K562 (cell line): ENCODE measurements at regions not wholly inside any gene's neighbourhood (a gene's known extent, or its start where the extent isn't known, plus 50 kb on each side); places are given as distances from the start of the nearest gene placed in this dataset.

ENCODE experiments used
- ATAC-seq: fragments of 200-7000 bp; cut with Tn5 transposase; 3 replicates; pipeline ENCODE4 v1.9.1; 2020; ENCODE audit warnings: moderate library complexity
- BruUV-seq: library from RNA; stranded (reverse); fragments of 400-500 nt; replicated peaks from 2 replicates; lab custom pipeline; 2021; lab: Mats Ljungman, UMichigan
- CTCF ChIA-PET: fragments of 300-600 bp; formaldehyde crosslinking; extraction: SDS; loops from one replicate; lab custom pipeline; 2021; ENCODE audit warnings: low intra/inter-chr PET ratio; lab: Yijun Ruan, JAX
- POLR2A ChIA-PET: fragments of 300-600, 350-650 bp; sonication (Branson Sonifier 250); formaldehyde crosslinking; extraction: SDS; loops from one replicate; lab custom pipeline; 2021; ENCODE audit warnings: antibody characterized with exemption, inconsistent platforms; lab: Yijun Ruan, JAX
- DNase-seq, 4 experiments: peaks; one replicate each; pipeline versions ENCODE4 v3.0.0 to v3.0.0-alpha.2; 2011 to 2018; ENCODE audit warnings: low spot score in 3 of 4, mixed read lengths in 3 of 4; ENCODE audit errors: extremely low read depth in 1 of 4
- FAIRE-seq: peaks from 2 replicates; lab custom pipeline; 2011; peaks lifted over from hg19 to GRCh38; lab: Jason Lieb, UNC
- H2AFZ ChIP-seq: 2 replicates; pipeline ENCODE4 v1.6.0; 2011; ENCODE audit warnings: low read depth, low read length, control low read depth, inconsistent platforms
- H3K27ac ChIP-seq: fragments of 200-600 bp; 3 replicates; pipeline ENCODE4 v1.8.0; 2011; ENCODE audit warnings: low read depth, mild to moderate bottlenecking, control low read depth, inconsistent platforms, low read length, moderate library complexity, mixed read lengths; ENCODE audit errors: extremely low read depth
- H3K27me3 ChIP-seq, 2 experiments: fragments of 300-600 bp in 1 of 2; 2 replicates in 1 of 2; 3 replicates in 1 of 2; pipeline versions ENCODE4 v1.6.0 to v1.8.0; 2011; ENCODE audit warnings: inconsistent platforms in 2 of 2, low read length in 2 of 2, mild to moderate bottlenecking in 1 of 2, mixed read lengths in 1 of 2, moderate library complexity in 1 of 2; ENCODE audit not compliant: control insufficient read depth in 2 of 2, insufficient read depth in 2 of 2
- H3K36me3 ChIP-seq: fragments of 300-600 bp; 3 replicates; pipeline ENCODE4 v1.8.0; 2011; ENCODE audit warnings: mild to moderate bottlenecking, low read length, inconsistent platforms; ENCODE audit not compliant: control insufficient read depth, insufficient read depth
- H3K4me1 ChIP-seq, 2 experiments: fragments of 200-600 bp in 1 of 2; replicated peaks in 1 of 2; 2 replicates in 1 of 2; 3 replicates in 1 of 2; pipeline versions ENCODE4 v1.5.1 to v1.8.0; 2011; ENCODE audit warnings: inconsistent platforms in 2 of 2, low read length in 2 of 2, mild to moderate bottlenecking in 1 of 2, mixed read lengths in 1 of 2, moderate library complexity in 1 of 2; ENCODE audit not compliant: control insufficient read depth in 2 of 2, insufficient read depth in 2 of 2
- H3K4me2 ChIP-seq: 2 replicates; pipeline ENCODE4 v1.6.1; 2011; ENCODE audit warnings: low read length, control low read depth, inconsistent platforms, mixed read lengths; ENCODE audit not compliant: insufficient read depth
- H3K4me3 ChIP-seq: fragments of 200-600 bp; sonication (generic), shearing (Covaris generic); 2 replicates; pipeline ENCODE4 v1.5.1; 2016; ENCODE audit warnings: control low read depth, inconsistent platforms
- H3K79me2 ChIP-seq: fragments of 200-600 bp; 3 replicates; pipeline ENCODE4 v1.8.0; 2011; ENCODE audit warnings: low read length, inconsistent platforms; ENCODE audit not compliant: control insufficient read depth, insufficient read depth
- H3K9ac ChIP-seq, 2 experiments: 2 replicates each; pipeline versions ENCODE4 v1.6.0 to v1.6.1; 2011; ENCODE audit warnings: low read depth in 2 of 2, low read length in 2 of 2, control low read depth in 1 of 2, inconsistent platforms in 1 of 2, mild to moderate bottlenecking in 1 of 2, mixed read lengths in 1 of 2; ENCODE audit not compliant: insufficient read depth in 1 of 2
- H3K9me1 ChIP-seq: one replicate; pipeline ENCODE4 v1.6.0; 2011; ENCODE audit warnings: inconsistent platforms, mild to moderate bottlenecking, low read length, moderate library complexity; ENCODE audit not compliant: control insufficient read depth, insufficient read depth
- H3K9me3 ChIP-seq: replicated peaks from 2 replicates; pipeline ENCODE4 v1.5.1; 2011; ENCODE audit warnings: low read depth, low read length, inconsistent platforms; ENCODE audit not compliant: control insufficient read depth, insufficient read depth
- H4K20me1 ChIP-seq: replicated peaks from 2 replicates; pipeline ENCODE4 v1.6.1; 2011; ENCODE audit warnings: low read length, inconsistent platforms, mixed read lengths; ENCODE audit not compliant: control insufficient read depth, insufficient read depth
- GTF2E2 ChIP-seq: fragments of 200-800 bp; sonication (Bioruptor generic); IDR thresholded peaks from 2 replicates; pipeline ENCODE4 v1.6.1; 2016; ENCODE audit warnings: missing genetic modification characterization, missing compliant biosample characterization
- HSF4 ChIP-seq: fragments of 250-450 bp; sonication (Bioruptor Pico); IDR thresholded peaks from 2 replicates; pipeline ENCODE4 v2.1.2; 2022; ENCODE audit warnings: mild to moderate bottlenecking, moderate library complexity, borderline replicate concordance
- WGBS: fragments of 100-300 bp; shearing (Covaris generic); methylation state at CpG from one replicate; pipeline ENCODE4 v1.1.6; 2016; ENCODE audit warnings: low coverage, mixed read lengths; ENCODE audit not compliant: insufficient coverage; ENCODE audit errors: missing lambda C conversion rate; 5-methylcytosine and 5-hydroxymethylcytosine counted together
- in situ Hi-C: fragments of 300-500 bp; cut with MboI; formaldehyde crosslinking; loops from 4 replicates; pipeline ENCODE4 v1.15.0; 2018; ENCODE audit warnings: inconsistent platforms, mixed read lengths
- intact Hi-C: fragments of 100-400 bp; cut with micrococcal nuclease; formaldehyde crosslinking; loops from 2 replicates; pipeline ENCODE4 v1.14.2; 2022
- TF ChIP-seq, protein P1 (sequence below), 3 experiments: IDR thresholded peaks in 2 of 3; conservative IDR thresholded peaks in 1 of 3; 2 replicates each; pipeline ENCODE4 v1.5.1; 2011 to 2012; ENCODE audit warnings: low read length in 3 of 3, mild to moderate bottlenecking in 3 of 3, control low read depth in 2 of 3, improper control_type of control experiment in 1 of 3, inconsistent platforms in 1 of 3, low read depth in 1 of 3, mixed read lengths in 1 of 3, moderate library complexity in 1 of 3; ENCODE audit not compliant: insufficient read depth in 2 of 3

DNA sequence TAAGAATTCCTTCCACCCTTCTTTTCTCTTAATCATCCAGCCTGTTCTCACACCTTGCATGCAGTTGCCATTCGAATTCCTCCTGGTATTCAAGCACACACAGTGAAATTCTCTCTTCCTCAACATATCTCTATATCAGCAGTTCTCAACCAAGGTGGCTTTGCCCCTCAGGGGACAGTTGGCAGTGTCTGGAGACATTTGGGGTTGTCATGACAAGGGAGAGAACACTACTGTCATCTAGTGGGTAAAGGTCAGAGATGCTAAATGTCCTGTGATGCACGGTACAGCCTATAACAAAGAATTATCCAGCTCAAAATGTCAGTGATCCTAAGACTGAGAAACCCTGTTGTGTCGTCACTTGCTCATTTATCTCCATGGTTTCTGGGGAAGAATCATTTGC lies 94.8 kb upstream of the CPHXL start:
- ChIA-PET CTCF (no interaction called here), POLR2A (interaction anchor here (1.4 kb wide), 1 partner anchor 12 kb away, joined by 3 read pairs; no protein-coding TSS in a partner anchor)

More for the DNA sequence above, 94.8 kb upstream of the CPHXL start:
- H3K27me3 ChIP-seq, result peaks cover 0 to 4% of the 10 kb centered on the region in 2 experiments; a peak in 2 of 5 replicates
- no peak for DNase-seq
- H2AFZ ChIP-seq, result no peak overlapping the region
- H3K36me3 ChIP-seq, result no peaks in the 10 kb centered on the region
- TF ChIP-seq, protein P1, sequence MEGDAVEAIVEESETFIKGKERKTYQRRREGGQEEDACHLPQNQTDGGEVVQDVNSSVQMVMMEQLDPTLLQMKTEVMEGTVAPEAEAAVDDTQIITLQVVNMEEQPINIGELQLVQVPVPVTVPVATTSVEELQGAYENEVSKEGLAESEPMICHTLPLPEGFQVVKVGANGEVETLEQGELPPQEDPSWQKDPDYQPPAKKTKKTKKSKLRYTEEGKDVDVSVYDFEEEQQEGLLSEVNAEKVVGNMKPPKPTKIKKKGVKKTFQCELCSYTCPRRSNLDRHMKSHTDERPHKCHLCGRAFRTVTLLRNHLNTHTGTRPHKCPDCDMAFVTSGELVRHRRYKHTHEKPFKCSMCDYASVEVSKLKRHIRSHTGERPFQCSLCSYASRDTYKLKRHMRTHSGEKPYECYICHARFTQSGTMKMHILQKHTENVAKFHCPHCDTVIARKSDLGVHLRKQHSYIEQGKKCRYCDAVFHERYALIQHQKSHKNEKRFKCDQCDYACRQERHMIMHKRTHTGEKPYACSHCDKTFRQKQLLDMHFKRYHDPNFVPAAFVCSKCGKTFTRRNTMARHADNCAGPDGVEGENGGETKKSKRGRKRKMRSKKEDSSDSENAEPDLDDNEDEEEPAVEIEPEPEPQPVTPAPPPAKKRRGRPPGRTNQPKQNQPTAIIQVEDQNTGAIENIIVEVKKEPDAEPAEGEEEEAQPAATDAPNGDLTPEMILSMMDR (IDR thresholded peaks at IDR 0.05 in 2 of 3, conservative IDR thresholded peaks at IDR 0.05 in 1 of 3; ENCODE audit: insufficient read depth in 2 of 3, low read depth in 1 of 3, low read length in 3 of 3), result peak in 1 of 3 experiments; percentile 23; a peak in 2 of 6 replicates
- TF ChIP-seq HSF4 (CRISPR knock-in tag) (no peak), GTF2E2 (tag) (no peak)
- TF ChIP-seq, all 486 proteins: peak for 1
- no peak overlapping the region for H3K27ac ChIP-seq
- no peaks in the 10 kb centered on the region for H3K79me2 ChIP-seq
- no peaks in the 10 kb centered on the region; a peak in 1 of 5 replicates for H3K4me1 ChIP-seq
- H4K20me1 ChIP-seq, result no peaks in the 10 kb centered on the region
- FAIRE-seq (no peak), ATAC-seq (peak; percentile 53; the same call in 2 of the 3 replicates)
- no peaks in the 10 kb centered on the region for H3K9me1 ChIP-seq
- H3K4me2 ChIP-seq, result no peak overlapping the region
- in situ Hi-C loops, result no loop called here
- H3K4me3 ChIP-seq, result no peak overlapping the region
- H3K9me3 ChIP-seq, result no peaks in the 10 kb centered on the region
- intact Hi-C loops, result no loop called here
- WGBS, result 0% methylated on average over 3 of the region's 3 CpGs
- H3K9ac ChIP-seq, result no peak overlapping the region
- BruUV-seq, result no TSS peak
